Heart left ventricle (tissue), 16 donors: ENCODE measurements at regions not wholly inside any gene's neighbourhood (a gene's known extent, or its start where the extent isn't known, plus 50 kb on each side); places are given as distances from the start of the nearest gene placed in this dataset.

Source experiments
- ATAC-seq, 4 donors: fragments of 200-7000 bp; cut with Tn5 transposase; one replicate each; pipeline ENCODE4 v1.9.1; 2020 to 2022; ENCODE audit warnings: moderate library complexity in 4 of 4, mild to moderate bottlenecking in 3 of 4, moderate number of reproducible peaks in 1 of 4
- DNase-seq, 5 donors: peaks; one replicate each; pipeline ENCODE4 v3.0.0-alpha.2; 2020
- H3K27ac ChIP-seq, 12 donors: fragments of 200-600 bp; sonication (generic) in 4 of 12; one replicate each; pipeline versions ENCODE4 v1.5.0 to v1.8.0; 2016 to 2022; ENCODE audit warnings: mild to moderate bottlenecking in 2 of 12
- H3K27me3 ChIP-seq, 9 donors: fragments of 200-600 bp; sonication (generic) in 2 of 9; one replicate each; pipeline versions ENCODE4 v1.5.1 to v1.8.0; 2016 to 2022; ENCODE audit warnings: mild to moderate bottlenecking in 3 of 9
- H3K36me3 ChIP-seq, 9 donors: fragments of 200-600 bp; sonication (generic) in 2 of 9; one replicate each; pipeline versions ENCODE4 v1.5.0 to v1.8.0; 2018 to 2022; ENCODE audit warnings: mild to moderate bottlenecking in 2 of 9
- H3K4me1 ChIP-seq, 12 donors: fragments of 200-600 bp; sonication (generic) in 4 of 12; one replicate each; pipeline versions ENCODE4 v1.5.0 to v1.8.0; 2016 to 2022; ENCODE audit warnings: mild to moderate bottlenecking in 3 of 12
- H3K4me3 ChIP-seq, 12 donors: fragments of 200-600 bp; sonication (generic) in 4 of 12; one replicate each; pipeline versions ENCODE4 v1.5.0 to v1.8.0; 2017 to 2022; ENCODE audit warnings: mild to moderate bottlenecking in 9 of 12, moderate library complexity in 4 of 12
- H3K9me3 ChIP-seq, 12 donors: fragments of 200-600 bp; sonication (generic) in 4 of 12; one replicate each; pipeline versions ENCODE4 v1.5.0 to v1.8.0; 2016 to 2022; ENCODE audit warnings: mild to moderate bottlenecking in 1 of 12
- POLR2A ChIP-seq, 2 donors: fragments of 450-650 bp; IDR thresholded peaks; one replicate each; pipeline ENCODE4 v1.6.1; 2017; ENCODE audit warnings: antibody characterized with exemption in 2 of 2, mild to moderate bottlenecking in 2 of 2, moderate library complexity in 2 of 2
- WGBS, 4 donors: extraction: QIAGEN DNeasy Blood & Tissue Kit in 2 of 4; methylation state at CpG; one replicate each; pipeline versions ENCODE4 v1.1.5 to v1.1.7; 2013 to 2018; 5-methylcytosine and 5-hydroxymethylcytosine counted together
- intact Hi-C, 10 donors: fragments of 100-400 bp; cut with DNase I; formaldehyde crosslinking; loops; one replicate each; pipeline versions ENCODE4 v1.11.1 to v1.14.2; 2022
- TF ChIP-seq, protein P1 (sequence below), 12 donors: fragments of 200-600 bp; sonication (generic) in 4 of 12; IDR thresholded peaks; one replicate each; pipeline versions ENCODE4 v1.5.0 to v1.8.0; 2018 to 2022; ENCODE audit warnings: antibody characterized with exemption in 12 of 12, mild to moderate bottlenecking in 5 of 12
- donor health status: ischemic (EF 13 %, LVEDD 7.1; RV severe dilation, severe dysfunction).
- donor health status: healthy with polysubstance abuse.
- donor health status: DM: no; HTN: yes; CAD: no.
- donor health status: DM: no; HTN: no; CAD: no.
- donor health status: ischemic (EF 25% LVEDD 6.9; RV normal size, moderate dysfunction).
- donor health status: ischemic (EF 25% LVEDD 5.7; RV mildly dilated, moderate dysfunction).
- donor health status: healthy.
- donor health status: DM: yes; HTN: yes; CAD: no.
- donor health status: ischemic (EF 35%, LVEDD 5.7; RV mildly dilated, moderate dysfunction).
- donor health status: nonischemic (EF 11% LVEDD 7.7; RV severe dilation, severe dysfunction).
- donor health status: DM: yes; HTN: yes; CAD: no.
- donor health status: PGD.
- donor health status: ischemic (EF 29% LVEDD 5.4; RV normal size, mild dysfunction).
- donor health status: nonischemic (EF 23%, LVEDD 6.1; RV moderate dilation, normal function).

GRCh38 chr11:72513411-72513810 is 79.1 kb upstream of the CLPB start:
- H3K9me3 ChIP-seq, result peaks cover 0 to 42% (median 20%) of the 10 kb centered on the region in 12 donors
- ATAC-seq (no peak), DNase-seq (no peak)
- TF ChIP-seq POLR2A (IDR thresholded peaks at IDR 0.05), result no peak
- TF ChIP-seq, protein P1, sequence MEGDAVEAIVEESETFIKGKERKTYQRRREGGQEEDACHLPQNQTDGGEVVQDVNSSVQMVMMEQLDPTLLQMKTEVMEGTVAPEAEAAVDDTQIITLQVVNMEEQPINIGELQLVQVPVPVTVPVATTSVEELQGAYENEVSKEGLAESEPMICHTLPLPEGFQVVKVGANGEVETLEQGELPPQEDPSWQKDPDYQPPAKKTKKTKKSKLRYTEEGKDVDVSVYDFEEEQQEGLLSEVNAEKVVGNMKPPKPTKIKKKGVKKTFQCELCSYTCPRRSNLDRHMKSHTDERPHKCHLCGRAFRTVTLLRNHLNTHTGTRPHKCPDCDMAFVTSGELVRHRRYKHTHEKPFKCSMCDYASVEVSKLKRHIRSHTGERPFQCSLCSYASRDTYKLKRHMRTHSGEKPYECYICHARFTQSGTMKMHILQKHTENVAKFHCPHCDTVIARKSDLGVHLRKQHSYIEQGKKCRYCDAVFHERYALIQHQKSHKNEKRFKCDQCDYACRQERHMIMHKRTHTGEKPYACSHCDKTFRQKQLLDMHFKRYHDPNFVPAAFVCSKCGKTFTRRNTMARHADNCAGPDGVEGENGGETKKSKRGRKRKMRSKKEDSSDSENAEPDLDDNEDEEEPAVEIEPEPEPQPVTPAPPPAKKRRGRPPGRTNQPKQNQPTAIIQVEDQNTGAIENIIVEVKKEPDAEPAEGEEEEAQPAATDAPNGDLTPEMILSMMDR (IDR thresholded peaks at IDR 0.05), result no peak
- H3K27me3 ChIP-seq, result peaks cover 0 to 4% (median 0%) of the 10 kb centered on the region in 9 donors
- H3K27ac ChIP-seq, result no peak overlapping the region
- no peaks in the 10 kb centered on the region for H3K36me3 ChIP-seq
- 95 to 97% (median 96%) methylated on average over 1 of the region's 1 CpG for WGBS, 4 donors
- intact Hi-C loops, result no loop called here
- no peaks in the 10 kb centered on the region for H3K4me1 ChIP-seq
- H3K4me3 ChIP-seq, result no peak overlapping the region

DNA sequence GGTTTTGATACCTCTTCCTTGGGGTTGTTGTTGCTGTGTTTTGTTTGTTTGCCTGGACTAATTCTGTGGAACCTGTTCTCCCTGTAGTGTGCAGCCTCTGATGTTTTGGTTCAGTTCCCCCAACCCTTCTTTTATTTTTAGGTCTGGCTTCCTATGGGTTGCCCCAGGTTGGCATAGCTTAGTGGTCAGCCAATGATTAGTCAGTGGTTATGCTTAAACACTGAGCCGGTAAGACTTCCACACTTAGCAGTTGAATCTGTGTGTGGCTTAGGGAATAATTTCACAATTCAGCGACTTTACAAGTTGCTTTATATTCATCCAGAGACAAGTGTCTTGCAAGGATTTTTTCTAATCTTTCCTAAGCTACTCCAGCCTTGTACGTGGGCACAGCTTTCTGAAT is 78.6 kb upstream of the CLPB start:
- ATAC-seq (no peak), DNase-seq (no peak)
- Histone ChIP-seq H3K27me3 (peaks cover 0 to 4% (median 0%) of the 10 kb centered on the region in 9 donors), H3K4me1 (no peaks in the 10 kb centered on the region), H3K9me3 (peaks cover 0 to 44% (median 20%) of the 10 kb centered on the region in 12 donors), H3K4me3 (no peak overlapping the region), H3K27ac (no peak overlapping the region), H3K36me3 (no peaks in the 10 kb centered on the region)
- WGBS, 4 donors, result 80 to 88% (median 88%) methylated on average over 3 of the region's 3 CpGs
- intact Hi-C loops, result no loop called here
- TF ChIP-seq, protein P1 (IDR thresholded peaks at IDR 0.05), result no peak
- no peak for TF ChIP-seq POLR2A (IDR thresholded peaks at IDR 0.05)

DNA sequence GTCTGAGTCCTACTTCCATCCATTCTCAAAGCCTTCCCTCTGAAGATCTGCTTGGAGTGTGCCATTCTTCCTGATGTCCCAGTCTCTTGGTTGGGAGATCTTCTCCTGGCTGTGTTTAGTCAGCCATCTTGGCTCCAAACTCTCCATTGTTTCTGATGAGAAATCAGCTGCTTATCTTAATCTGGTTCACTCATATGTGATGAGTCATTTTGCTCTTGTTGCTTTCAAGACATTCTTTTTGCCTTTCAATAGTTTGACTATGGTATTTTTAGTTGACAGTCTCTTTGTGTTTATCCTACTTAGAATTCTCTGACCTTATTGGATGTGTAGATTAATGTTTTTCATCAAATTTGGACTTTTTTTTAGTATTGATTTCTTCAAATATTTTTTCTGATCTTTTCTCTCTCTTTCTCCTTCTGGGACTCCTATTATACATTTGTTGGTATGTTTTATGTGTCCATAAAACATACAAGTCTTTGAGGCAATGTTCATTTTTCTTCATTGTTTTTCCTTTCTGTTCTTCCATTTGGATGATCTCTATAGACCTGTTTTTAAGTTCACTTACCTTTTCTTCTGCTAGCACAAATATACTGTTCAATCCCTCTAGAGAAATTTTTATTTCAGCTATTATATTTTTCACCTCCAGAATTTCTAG is 77.2 kb upstream of the CLPB start:
- no peak overlapping the region for H3K27ac ChIP-seq
- DNase-seq (no peak), ATAC-seq (no peak)
- H3K27me3 ChIP-seq, result peaks cover 0 to 4% (median 0%) of the 10 kb centered on the region in 9 donors
- H3K4me3 ChIP-seq, result no peak overlapping the region
- peaks cover 0 to 44% (median 21%) of the 10 kb centered on the region in 12 donors for H3K9me3 ChIP-seq
- TF ChIP-seq, protein P1 (IDR thresholded peaks at IDR 0.05), result no peak
- TF ChIP-seq POLR2A (IDR thresholded peaks at IDR 0.05), result no peak
- no peaks in the 10 kb centered on the region for H3K36me3 ChIP-seq
- intact Hi-C loops, result no loop called here
- H3K4me1 ChIP-seq, result no peaks in the 10 kb centered on the region

GRCh38 chr11:72507050-72507449 is 72.7 kb upstream of the CLPB start:
- DNase-seq (no peak), ATAC-seq (no peak)
- TF ChIP-seq, protein P1 (IDR thresholded peaks at IDR 0.05), result no peak
- no peak for TF ChIP-seq POLR2A (IDR thresholded peaks at IDR 0.05)
- Histone ChIP-seq H3K36me3 (no peaks in the 10 kb centered on the region), H3K4me3 (no peak overlapping the region), H3K9me3 (peaks cover 0 to 31% (median 15%) of the 10 kb centered on the region in 12 donors), H3K27ac (no peak overlapping the region), H3K27me3 (no peaks in the 10 kb centered on the region), H3K4me1 (no peaks in the 10 kb centered on the region)
- intact Hi-C loops, result no loop called here
- WGBS, 4 donors, result 87 to 95% (median 91%) methylated on average over 2 of the region's 2 CpGs
